ENCODE measurements at regions not wholly inside any gene's neighbourhood (a gene's known extent, or its start where the extent isn't known, plus 50 kb on each side); places are given as distances from the start of the nearest gene placed in this dataset.

DNA sequence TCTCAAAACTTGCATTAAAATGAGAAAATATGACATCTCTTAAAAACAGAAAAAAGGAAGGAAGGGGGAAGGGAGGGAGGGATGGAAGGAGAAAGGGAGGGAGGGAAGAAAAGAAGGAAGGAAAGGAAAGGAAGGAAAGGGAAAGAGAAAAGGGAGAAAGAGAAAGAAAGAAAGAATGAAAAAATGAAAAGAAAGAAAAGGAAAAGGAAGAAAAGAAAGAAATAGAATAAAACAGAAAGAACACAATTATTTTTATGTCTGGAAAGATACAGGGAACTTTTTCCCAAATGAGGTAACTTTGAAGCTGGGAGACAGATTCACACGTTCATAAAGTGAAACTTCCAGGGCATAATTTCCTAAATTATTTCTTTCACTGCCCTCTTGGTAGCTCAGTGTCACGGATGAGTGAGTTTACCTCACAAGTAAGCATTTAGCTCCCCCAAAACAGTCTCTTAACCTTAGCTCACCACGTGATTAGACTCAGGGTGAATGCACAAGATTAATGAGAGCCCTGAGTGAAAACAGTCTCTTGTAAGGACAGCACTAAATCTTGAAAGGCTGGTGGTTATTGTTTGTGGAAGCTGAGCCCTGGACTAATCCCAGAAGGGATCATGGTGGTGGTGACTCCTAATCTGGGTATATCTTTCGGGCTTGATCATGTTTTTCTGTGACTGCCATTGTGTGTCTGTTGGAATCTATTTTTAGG is 74.1 kb upstream of the HDAC9 start:
- H3K4me3 ChIP-seq (ENCODE audit: low read length), result no peak overlapping the region
- H3K27ac ChIP-seq (ENCODE audit: low read length), result no peak overlapping the region
- whole genome bisulfite sequencing (ENCODE audit: insufficient coverage, low lambda C conversion rate), result no CpG with 5 or more reads among the region's 4 CpGs

DNA sequence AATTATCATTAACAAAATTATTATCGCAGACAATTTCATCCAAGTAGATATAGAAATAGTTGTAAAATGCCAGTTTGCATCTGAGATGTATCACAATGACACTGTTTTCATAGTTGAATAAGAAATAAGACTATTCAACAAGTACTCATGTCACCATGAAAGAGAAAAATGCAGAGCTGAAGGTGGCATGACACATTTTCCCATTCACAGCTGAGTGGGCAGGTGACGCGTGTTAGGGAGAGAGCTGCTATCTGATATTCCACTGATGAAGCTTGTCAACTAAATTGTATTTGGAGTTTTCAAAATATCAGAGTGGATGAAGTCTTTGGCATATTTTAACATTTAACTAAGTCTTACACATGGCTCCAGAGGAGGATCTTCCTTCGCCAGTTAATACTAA is 70.3 kb upstream of the HDAC9 start:
- H3K27ac ChIP-seq (ENCODE audit: low read length), result no peak overlapping the region
- WGBS (ENCODE audit: insufficient coverage, low lambda C conversion rate), result 100% methylated on average over 2 of the region's 4 CpGs

More for the DNA sequence above, 74.1 kb upstream of the HDAC9 start:
- no peaks in the 10 kb centered on the region for H3K27me3 ChIP-seq (ENCODE audit: control insufficient read depth, insufficient read depth, low read length)
- peaks cover 12% of the 10 kb centered on the region for H3K4me1 ChIP-seq (ENCODE audit: control insufficient read depth, insufficient read depth, low read length)
- H3K9me3 ChIP-seq (ENCODE audit: control insufficient read depth, low read depth, low read length), result no peaks in the 10 kb centered on the region
- H3K36me3 ChIP-seq (ENCODE audit: control insufficient read depth, insufficient read depth, low read length), result no peaks in the 10 kb centered on the region
- DNase-seq, result no peak

DNA sequence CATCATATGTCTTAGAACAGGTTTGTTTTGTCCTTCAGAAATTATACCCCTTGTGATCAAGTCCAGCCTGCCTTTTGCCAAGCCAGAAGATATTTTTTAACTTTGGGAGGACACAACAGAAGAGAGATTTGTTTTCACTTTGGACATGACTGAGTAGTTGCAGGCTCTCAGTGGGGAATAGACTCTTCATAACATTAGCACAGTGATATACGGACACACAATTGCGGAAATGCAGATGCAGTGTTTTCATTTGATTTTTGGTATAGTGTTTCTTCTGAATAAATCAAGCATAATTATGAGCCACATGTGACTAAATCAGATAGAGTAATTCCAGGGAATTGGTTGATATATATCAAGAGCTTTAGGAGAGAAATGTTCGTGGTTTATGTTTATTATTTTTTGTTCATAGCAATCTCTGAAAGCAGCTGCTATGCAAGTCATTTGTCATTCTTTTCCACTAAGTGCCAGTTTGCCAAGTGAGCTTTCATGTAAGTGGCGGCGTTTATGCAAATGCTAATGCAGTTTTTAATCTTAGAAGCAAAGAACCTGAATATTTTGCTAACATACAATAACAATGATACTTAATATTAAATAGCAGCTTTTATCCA is 69.6 kb upstream of the HDAC9 start:
- no peak for DNase-seq
- Histone ChIP-seq H3K4me3 (ENCODE audit: low read length) (no peak overlapping the region), H3K27ac (ENCODE audit: low read length) (no peak overlapping the region), H3K36me3 (ENCODE audit: control insufficient read depth, insufficient read depth, low read length) (no peaks in the 10 kb centered on the region), H3K9me3 (ENCODE audit: control insufficient read depth, low read depth, low read length) (no peaks in the 10 kb centered on the region), H3K4me1 (ENCODE audit: control insufficient read depth, insufficient read depth, low read length) (peaks cover 9% of the 10 kb centered on the region), H3K27me3 (ENCODE audit: control insufficient read depth, insufficient read depth, low read length) (no peaks in the 10 kb centered on the region)
- WGBS (ENCODE audit: insufficient coverage, low lambda C conversion rate), result 71% methylated on average over 3 of the region's 5 CpGs

More for the DNA sequence above, 70.3 kb upstream of the HDAC9 start:
- DNase-seq, result no peak
- Histone ChIP-seq H3K4me1 (ENCODE audit: control insufficient read depth, insufficient read depth, low read length) (peaks cover 12% of the 10 kb centered on the region), H3K4me3 (ENCODE audit: low read length) (no peak overlapping the region), H3K36me3 (ENCODE audit: control insufficient read depth, insufficient read depth, low read length) (no peaks in the 10 kb centered on the region), H3K27me3 (ENCODE audit: control insufficient read depth, insufficient read depth, low read length) (no peaks in the 10 kb centered on the region), H3K9me3 (ENCODE audit: control insufficient read depth, low read depth, low read length) (no peaks in the 10 kb centered on the region)

DNA sequence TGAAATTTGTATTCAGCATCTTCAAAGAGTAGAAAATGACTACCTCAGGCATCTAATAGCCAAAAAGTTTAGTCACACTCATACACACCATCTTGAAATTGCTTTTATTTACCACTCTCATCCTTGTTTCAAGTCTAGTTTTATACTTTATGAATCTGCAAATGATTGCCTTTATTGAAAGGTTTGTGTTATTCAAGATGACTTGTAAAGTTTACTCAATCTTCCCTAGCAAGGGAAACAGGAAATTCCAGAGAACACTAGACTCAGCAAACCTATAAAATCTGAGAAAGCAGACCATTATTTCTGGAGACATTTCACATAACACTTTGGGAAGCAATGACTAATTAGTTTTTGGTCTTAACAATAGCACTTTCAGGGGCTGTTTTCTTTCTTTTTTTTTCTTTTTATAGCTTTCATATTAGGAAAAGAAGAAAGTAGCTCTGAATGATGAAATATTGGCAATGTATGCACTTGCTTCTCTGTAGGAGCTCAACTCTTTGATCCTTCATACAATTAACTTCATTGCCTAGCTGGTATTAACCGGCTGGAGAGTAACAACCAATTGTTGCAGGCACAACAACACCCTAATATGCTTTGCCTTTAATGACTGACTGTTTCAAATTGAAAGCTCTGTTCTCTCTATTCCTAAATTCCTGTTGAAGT is 68.9 kb upstream of the HDAC9 start:
- H3K9me3 ChIP-seq (ENCODE audit: control insufficient read depth, low read depth, low read length), result no peaks in the 10 kb centered on the region
- no peak for DNase-seq
- no peak overlapping the region for H3K4me3 ChIP-seq (ENCODE audit: low read length)
- H3K36me3 ChIP-seq (ENCODE audit: control insufficient read depth, insufficient read depth, low read length), result no peaks in the 10 kb centered on the region
- WGBS (ENCODE audit: insufficient coverage, low lambda C conversion rate), result 40% methylated on average over 1 of the region's 1 CpG
- no peak overlapping the region for H3K27ac ChIP-seq (ENCODE audit: low read length)
- no peaks in the 10 kb centered on the region for H3K27me3 ChIP-seq (ENCODE audit: control insufficient read depth, insufficient read depth, low read length)
- H3K4me1 ChIP-seq (ENCODE audit: control insufficient read depth, insufficient read depth, low read length), result peaks cover 7% of the 10 kb centered on the region

DNA sequence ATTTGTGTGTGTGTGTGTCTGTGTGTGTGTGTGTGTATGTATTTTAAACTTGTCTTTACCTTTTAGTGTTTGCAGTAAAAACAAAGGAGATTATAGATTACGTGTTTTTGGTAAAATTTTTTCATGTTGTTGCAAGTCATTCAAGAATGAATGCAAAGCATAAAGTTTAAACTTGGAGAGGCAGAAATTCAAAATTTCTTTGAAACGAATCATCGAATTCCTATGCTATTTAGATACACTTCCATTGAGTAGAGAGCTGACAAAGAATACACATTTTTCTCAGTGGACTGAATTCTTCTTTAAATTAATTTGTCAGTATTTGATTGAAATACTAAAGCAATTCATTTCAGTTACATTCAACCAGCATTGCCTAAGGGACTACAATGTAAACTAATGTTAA is 66.0 kb upstream of the HDAC9 start:
- H3K9me3 ChIP-seq (ENCODE audit: control insufficient read depth, low read depth, low read length), result no peaks in the 10 kb centered on the region
- no peak overlapping the region for H3K27ac ChIP-seq (ENCODE audit: low read length)
- no peak overlapping the region for H3K4me3 ChIP-seq (ENCODE audit: low read length)
- DNase-seq, result no peak
- H3K36me3 ChIP-seq (ENCODE audit: control insufficient read depth, insufficient read depth, low read length), result no peaks in the 10 kb centered on the region
- no peaks in the 10 kb centered on the region for H3K4me1 ChIP-seq (ENCODE audit: control insufficient read depth, insufficient read depth, low read length)
- H3K27me3 ChIP-seq (ENCODE audit: control insufficient read depth, insufficient read depth, low read length), result no peaks in the 10 kb centered on the region
- no CpG with 5 or more reads among the region's 3 CpGs for WGBS (ENCODE audit: insufficient coverage, low lambda C conversion rate)

DNA sequence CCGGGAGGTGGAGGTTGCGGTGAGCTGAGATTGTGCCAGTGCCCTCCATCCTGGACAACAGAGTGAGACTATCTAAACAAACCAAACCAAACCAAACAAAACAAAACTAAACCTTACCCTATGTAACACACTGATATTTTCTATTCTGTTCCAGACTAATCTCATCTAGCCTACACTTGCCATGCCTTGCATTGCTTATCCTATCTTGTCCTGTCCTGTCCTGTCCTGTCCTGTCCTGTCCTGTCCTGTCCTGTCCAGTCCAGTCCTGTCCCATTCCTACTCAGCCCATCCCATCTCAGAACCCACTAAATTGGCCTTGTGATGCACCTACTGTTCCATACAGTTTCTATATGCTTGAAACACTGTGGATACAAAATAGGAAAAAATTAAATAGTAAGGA is 64.7 kb upstream of the HDAC9 start:
- no peak for DNase-seq
- no peak overlapping the region for H3K4me3 ChIP-seq (ENCODE audit: low read length)
- no peaks in the 10 kb centered on the region for H3K27me3 ChIP-seq (ENCODE audit: control insufficient read depth, insufficient read depth, low read length)
- H3K36me3 ChIP-seq (ENCODE audit: control insufficient read depth, insufficient read depth, low read length), result no peaks in the 10 kb centered on the region
- no peak overlapping the region for H3K27ac ChIP-seq (ENCODE audit: low read length)
- H3K4me1 ChIP-seq (ENCODE audit: control insufficient read depth, insufficient read depth, low read length), result no peaks in the 10 kb centered on the region
- no CpG with 5 or more reads among the region's 2 CpGs for WGBS (ENCODE audit: insufficient coverage, low lambda C conversion rate)
- no peaks in the 10 kb centered on the region for H3K9me3 ChIP-seq (ENCODE audit: control insufficient read depth, low read depth, low read length)

DNA sequence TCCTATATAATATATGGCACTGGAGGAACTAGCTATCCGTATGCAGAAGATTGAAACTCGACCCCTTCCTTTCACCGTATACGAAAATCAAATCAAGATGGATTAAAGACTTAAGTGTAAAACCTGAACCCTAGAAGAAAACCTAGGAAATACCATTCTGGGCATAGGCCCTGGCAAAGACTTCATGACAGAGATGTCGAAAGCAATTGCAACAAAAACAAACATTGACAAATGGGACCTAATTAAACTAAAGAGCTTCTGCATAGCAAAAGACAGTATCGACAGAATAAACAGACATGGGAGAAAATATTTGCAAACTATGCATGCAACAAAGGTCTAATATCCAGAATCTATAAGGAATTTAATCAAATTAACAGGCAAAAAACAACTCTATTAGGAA is 61.4 kb upstream of the HDAC9 start:
- Histone ChIP-seq H3K27me3 (ENCODE audit: control insufficient read depth, insufficient read depth, low read length) (no peaks in the 10 kb centered on the region), H3K4me3 (ENCODE audit: low read length) (no peak overlapping the region), H3K9me3 (ENCODE audit: control insufficient read depth, low read depth, low read length) (no peaks in the 10 kb centered on the region), H3K4me1 (ENCODE audit: control insufficient read depth, insufficient read depth, low read length) (no peaks in the 10 kb centered on the region), H3K27ac (ENCODE audit: low read length) (no peak overlapping the region), H3K36me3 (ENCODE audit: control insufficient read depth, insufficient read depth, low read length) (no peaks in the 10 kb centered on the region)
- DNase-seq, result no peak
- WGBS (ENCODE audit: insufficient coverage, low lambda C conversion rate), result 82% methylated on average over 2 of the region's 6 CpGs

DNA sequence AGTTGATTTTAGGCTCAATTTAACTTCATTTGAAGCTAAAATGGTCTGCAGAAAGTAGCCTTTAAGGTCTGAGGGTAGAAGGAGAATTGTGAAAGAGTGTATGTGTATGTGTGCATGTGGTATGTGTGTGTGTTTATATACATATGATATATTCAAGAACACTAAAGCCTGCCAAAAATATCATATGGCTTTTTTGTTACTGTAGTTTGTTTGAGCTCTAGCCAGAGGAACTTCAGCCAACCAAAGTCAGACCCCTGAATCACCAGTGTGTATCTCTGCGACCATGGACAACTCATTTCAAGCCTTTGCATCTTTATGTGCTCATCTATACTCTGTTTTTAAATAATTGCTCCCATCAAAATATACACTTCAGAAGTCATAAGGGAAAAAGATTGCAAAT is 58.4 kb upstream of the HDAC9 start:
- no peaks in the 10 kb centered on the region for H3K4me1 ChIP-seq (ENCODE audit: control insufficient read depth, insufficient read depth, low read length)
- no peaks in the 10 kb centered on the region for H3K36me3 ChIP-seq (ENCODE audit: control insufficient read depth, insufficient read depth, low read length)
- H3K4me3 ChIP-seq (ENCODE audit: low read length), result no peak overlapping the region
- no CpG with 5 or more reads among the region's 1 CpG for WGBS (ENCODE audit: insufficient coverage, low lambda C conversion rate)
- no peaks in the 10 kb centered on the region for H3K27me3 ChIP-seq (ENCODE audit: control insufficient read depth, insufficient read depth, low read length)
- H3K27ac ChIP-seq (ENCODE audit: low read length), result no peak overlapping the region
- no peaks in the 10 kb centered on the region for H3K9me3 ChIP-seq (ENCODE audit: control insufficient read depth, low read depth, low read length)
- DNase-seq, result no peak

DNA sequence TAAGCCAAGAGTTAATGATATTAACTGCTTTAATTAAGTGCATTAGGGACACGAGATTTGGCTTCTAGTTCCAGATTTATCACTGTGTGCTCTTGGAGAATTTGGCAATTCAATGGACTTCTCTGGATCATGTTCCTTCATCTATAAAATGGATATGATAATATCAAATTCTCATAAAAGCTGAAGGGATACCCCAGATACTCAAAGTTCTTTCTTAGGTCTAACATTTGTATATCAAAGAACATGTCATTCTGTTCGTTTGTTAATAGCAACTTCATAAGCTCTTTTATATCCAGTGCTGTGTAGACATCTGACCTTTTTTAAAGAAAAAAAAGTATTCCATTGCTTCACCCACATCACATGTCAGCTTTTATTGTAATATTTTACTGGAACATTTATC is 54.6 kb upstream of the HDAC9 start:
- H3K4me1 ChIP-seq (ENCODE audit: control insufficient read depth, insufficient read depth, low read length), result no peaks in the 10 kb centered on the region
- no peak overlapping the region for H3K4me3 ChIP-seq (ENCODE audit: low read length)
- no peaks in the 10 kb centered on the region for H3K27me3 ChIP-seq (ENCODE audit: control insufficient read depth, insufficient read depth, low read length)
- DNase-seq, result no peak
- H3K9me3 ChIP-seq (ENCODE audit: control insufficient read depth, low read depth, low read length), result no peaks in the 10 kb centered on the region
- no peak overlapping the region for H3K27ac ChIP-seq (ENCODE audit: low read length)
- 100% methylated on average over 1 of the region's 2 CpGs for WGBS (ENCODE audit: insufficient coverage, low lambda C conversion rate)
- no peaks in the 10 kb centered on the region for H3K36me3 ChIP-seq (ENCODE audit: control insufficient read depth, insufficient read depth, low read length)

DNA sequence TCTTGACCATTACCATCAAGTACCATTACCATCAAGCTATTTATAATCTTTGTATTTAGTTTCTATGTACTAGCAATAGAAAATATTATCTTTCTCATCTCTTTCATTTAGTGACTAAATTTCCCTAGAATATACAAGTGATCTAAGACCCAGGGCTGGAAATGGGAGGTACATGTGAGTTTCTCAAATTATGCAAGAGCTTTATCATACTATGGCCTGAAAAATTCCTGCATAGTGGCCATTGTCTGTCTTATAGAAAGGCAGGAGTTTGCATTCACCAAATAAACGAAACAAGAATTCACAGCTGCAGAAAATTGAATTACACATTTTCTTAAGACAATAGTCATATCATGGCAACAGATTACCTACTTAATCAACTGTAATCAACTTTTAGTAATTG is 50.7 kb upstream of the HDAC9 start:
- Histone ChIP-seq H3K27ac (ENCODE audit: low read length) (no peak overlapping the region), H3K36me3 (ENCODE audit: control insufficient read depth, insufficient read depth, low read length) (no peaks in the 10 kb centered on the region), H3K27me3 (ENCODE audit: control insufficient read depth, insufficient read depth, low read length) (no peaks in the 10 kb centered on the region), H3K4me3 (ENCODE audit: low read length) (no peak overlapping the region), H3K4me1 (ENCODE audit: control insufficient read depth, insufficient read depth, low read length) (no peaks in the 10 kb centered on the region), H3K9me3 (ENCODE audit: control insufficient read depth, low read depth, low read length) (no peaks in the 10 kb centered on the region)
- DNase-seq, result no peak
- WGBS (ENCODE audit: insufficient coverage, low lambda C conversion rate), result no CpG with 5 or more reads among the region's 1 CpG
